NT2/D1 (cell line): ENCODE measurements at regions not wholly inside any gene's neighbourhood (a gene's known extent, or its start where the extent isn't known, plus 50 kb on each side); places are given as distances from the start of the nearest gene placed in this dataset.

ENCODE experiments used
- YY1 ChIP-seq: IDR thresholded peaks from 2 replicates; pipeline ENCODE4 v1.6.1; 2011; ENCODE audit not compliant: insufficient read length, insufficient read depth
- ZNF274 ChIP-seq: IDR thresholded peaks from 2 replicates; pipeline ENCODE4 v1.6.1; 2011; ENCODE audit warnings: mild to moderate bottlenecking, low read depth, low read length

GRCh38 chr16:66240088-66240487 is 126.4 kb upstream of the CDH5 start:
- TF ChIP-seq ZNF274, result no peak
- no peak for TF ChIP-seq YY1
